Astrocyte of the cerebellum (primary cell): ENCODE measurements at regions not wholly inside any gene's neighbourhood (a gene's known extent, or its start where the extent isn't known, plus 50 kb on each side); places are given as distances from the start of the nearest gene placed in this dataset.
"Not testable (repeated sequence)": the region's sequence is repeated elsewhere in the genome, so short reads cannot be mapped to it uniquely, and the experiment has no call there.

Experiments used
- DNase-seq: peaks from one replicate; pipeline ENCODE4 v3.0.0-alpha.2; 2011; ENCODE audit warnings: low read depth
- H3K4me3 ChIP-seq: 2 replicates; pipeline ENCODE4 v1.5.1; 2011; ENCODE audit warnings: mild to moderate bottlenecking, low read depth, low read length, moderate library complexity
- CTCF ChIP-seq: IDR thresholded peaks from 2 replicates; pipeline ENCODE4 v1.5.1; 2012; ENCODE audit warnings: low read length, low read depth, moderate library complexity, mild to moderate bottlenecking; ENCODE audit errors: missing control alignments
- in situ Hi-C: cut with HindIII; loops from 2 replicates; pipeline ENCODE4 v1.10.0; 2017; ENCODE audit warnings: low sequenced_read_pairs

DNA sequence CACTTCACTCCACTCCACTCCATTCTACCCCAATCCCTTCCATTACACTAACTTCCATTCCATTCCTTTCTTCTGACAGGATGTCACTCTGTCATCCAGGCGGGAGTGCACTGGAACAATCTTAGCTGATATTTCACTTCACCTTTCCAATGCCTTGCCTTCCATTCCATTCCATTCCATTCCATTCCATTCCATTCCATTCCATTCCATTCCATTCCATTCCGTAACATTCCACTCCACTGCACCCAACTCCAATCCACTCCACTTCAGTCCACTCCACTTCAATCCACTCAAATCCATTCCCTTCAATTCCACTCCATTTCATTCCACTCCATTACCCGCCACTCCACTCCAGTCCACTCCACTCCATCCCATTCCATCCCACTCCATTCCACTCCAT is 1099.4 kb downstream of the TSPY10 start:
- no peak for TF ChIP-seq CTCF
- DNase-seq = peak; percentile 88
- in situ Hi-C loops = no loop called here
- no peak overlapping the region for H3K4me3 ChIP-seq

- DNase-seq, in situ Hi-C loops, H3K4me3 ChIP-seq: not testable (repeated sequence)
Measured at GRCh38 chrY:10648813-10649212, 1121.1 kb downstream of the TSPY10 start.

- DNase-seq, in situ Hi-C loops, H3K4me3 ChIP-seq: not testable (repeated sequence)
Measured at GRCh38 chrY:10657120-10657519, 1129.4 kb downstream of the TSPY10 start.

GRCh38 chrY:10666785-10667184 is 1139.1 kb downstream of the TSPY10 start:
- in situ Hi-C loops = no loop called here
- H3K4me3 ChIP-seq = no peak overlapping the region
- no peak for DNase-seq
- TF ChIP-seq CTCF = no peak

- no peak for DNase-seq
- no peak overlapping the region for H3K4me3 ChIP-seq
- TF ChIP-seq CTCF = no peak
- in situ Hi-C loops = no loop called here
Measured at GRCh38 chrY:10686414-10686813, 1158.7 kb downstream of the TSPY10 start.
